WERI-Rb-1 (cell line): ENCODE measurements at regions not wholly inside any gene's neighbourhood (a gene's known extent, or its start where the extent isn't known, plus 50 kb on each side); places are given as distances from the start of the nearest gene placed in this dataset.

Source experiments
- DNase-seq: peaks from one replicate; pipeline ENCODE4 v3.0.0-alpha.2; 2020
- H3K27ac ChIP-seq: fragments of 250-450 bp; sonication (Bioruptor Pico); 2 replicates; pipeline ENCODE4 v1.5.1; 2020; ENCODE audit warnings: mild to moderate bottlenecking, moderate library complexity
- H3K27me3 ChIP-seq: fragments of 250-450 bp; sonication (Bioruptor Pico); 2 replicates; pipeline ENCODE4 v1.5.1; 2021; ENCODE audit warnings: mild to moderate bottlenecking, low read depth, moderate library complexity; ENCODE audit not compliant: insufficient read depth, severe bottlenecking
- H3K36me3 ChIP-seq: fragments of 250-450 bp; sonication (Bioruptor Pico); 2 replicates; pipeline ENCODE4 v1.5.1; 2020; ENCODE audit warnings: mild to moderate bottlenecking, moderate library complexity
- H3K4me3 ChIP-seq: 2 replicates; pipeline ENCODE4 v1.5.1; 2011; ENCODE audit warnings: low read depth, mild to moderate bottlenecking, control low read depth, low read length
- H3K9me3 ChIP-seq: fragments of 250-450 bp; sonication (Bioruptor Pico); 2 replicates; pipeline ENCODE4 v1.5.1; 2021; ENCODE audit warnings: mild to moderate bottlenecking, moderate library complexity; ENCODE audit not compliant: severe bottlenecking
- CTCF ChIP-seq: IDR thresholded peaks from 2 replicates; pipeline ENCODE4 v1.5.1; 2011; ENCODE audit warnings: low read depth, mild to moderate bottlenecking, control low read depth, inconsistent platforms, low read length

- Histone ChIP-seq H3K4me3 (no peak overlapping the region), H3K9me3 (no peaks in the 10 kb centered on the region), H3K27ac (peak overlapping the region; percentile 57), H3K36me3 (no peaks in the 10 kb centered on the region), H3K27me3 (no peaks in the 10 kb centered on the region)
- TF ChIP-seq CTCF, result peak; percentile 31; the same call in 1 of the 2 replicates
- peak; percentile 60 for DNase-seq
Measured at GRCh38 chr12:123041042-123041531, 60.6 kb downstream of the ARL6IP4 start.

- no peak overlapping the region for H3K4me3 ChIP-seq
- H3K27me3 ChIP-seq, result no peaks in the 10 kb centered on the region
- no peaks in the 10 kb centered on the region for H3K9me3 ChIP-seq
- no peak for DNase-seq
- no peaks in the 10 kb centered on the region for H3K36me3 ChIP-seq
- H3K27ac ChIP-seq, result no peak overlapping the region
- TF ChIP-seq CTCF, result no peak
Measured at GRCh38 chr12:123040106-123040505, 59.6 kb downstream of the ARL6IP4 start.

- Histone ChIP-seq H3K9me3 (no peaks in the 10 kb centered on the region), H3K27ac (no peak overlapping the region), H3K4me3 (no peak overlapping the region), H3K36me3 (no peaks in the 10 kb centered on the region), H3K27me3 (no peaks in the 10 kb centered on the region)
- DNase-seq, result no peak
- no peak for TF ChIP-seq CTCF
Measured at GRCh38 chr12:123038966-123039365, 58.5 kb downstream of the ARL6IP4 start.

GRCh38 chr12:123038486-123038885, 58.0 kb downstream of the ARL6IP4 start:
- H3K36me3 ChIP-seq, result no peaks in the 10 kb centered on the region
- H3K9me3 ChIP-seq, result no peaks in the 10 kb centered on the region
- H3K27ac ChIP-seq, result no peak overlapping the region
- no peak for DNase-seq
- no peak for TF ChIP-seq CTCF
- no peak overlapping the region for H3K4me3 ChIP-seq
- H3K27me3 ChIP-seq, result no peaks in the 10 kb centered on the region

GRCh38 chr12:123037791-123038190, 57.3 kb downstream of the ARL6IP4 start:
- Histone ChIP-seq H3K27ac (no peak overlapping the region), H3K36me3 (no peaks in the 10 kb centered on the region), H3K27me3 (no peaks in the 10 kb centered on the region), H3K9me3 (no peaks in the 10 kb centered on the region), H3K4me3 (no peak overlapping the region)
- DNase-seq, result no peak
- TF ChIP-seq CTCF, result no peak
